ENCODE measurements at regions not wholly inside any gene's neighbourhood (a gene's known extent, or its start where the extent isn't known, plus 50 kb on each side); places are given as distances from the start of the nearest gene placed in this dataset.
"Not testable (repeated sequence)": the region's sequence is repeated elsewhere in the genome, so short reads cannot be mapped to it uniquely, and the experiment has no call there.

GRCh38 chr21:14740116-14740515 lies 194.0 kb upstream of the SAMSN1 start:
- Mint-ChIP-seq H3K36me3 (ENCODE audit: low read depth) (no peaks in the 10 kb centered on the region), H3K27me3 (no peaks in the 10 kb centered on the region), H3K27ac (no peak overlapping the region), H3K4me3 (no peak overlapping the region), H3K9me3 (peaks cover 4% of the 10 kb centered on the region), H3K4me1 (peaks cover 25% of the 10 kb centered on the region)
- TF ChIP-seq CTCF (IDR thresholded peaks at IDR 0.05) = no peak
- ChIA-PET POLR2A (no interaction called here), CTCF (no interaction called here)
- intact Hi-C loops (cut with micrococcal nuclease) = no loop called here
- no peak for DNase-seq
- ATAC-seq (ENCODE audit: low read depth) = no peak

- Mint-ChIP-seq H3K9me3 (peaks cover 4% of the 10 kb centered on the region), H3K4me1 (peaks cover 25% of the 10 kb centered on the region), H3K27me3 (no peaks in the 10 kb centered on the region), H3K36me3 (ENCODE audit: low read depth) (no peaks in the 10 kb centered on the region), H3K4me3 (no peak overlapping the region), H3K27ac (no peak overlapping the region)
- no peak for ATAC-seq (ENCODE audit: low read depth)
- TF ChIP-seq CTCF (IDR thresholded peaks at IDR 0.05) = no peak
- POLR2A ChIA-PET = no interaction called here
- CTCF ChIA-PET = no interaction called here
- intact Hi-C loops (cut with micrococcal nuclease) = loop anchor here (2.0 to 10.0 kb wide), 3 partner anchors 33 to 855 kb away; no protein-coding TSS in a partner anchor
- no peak for DNase-seq
These were observed 193.5 kb upstream of the SAMSN1 start for GRCh38 chr21:14739590-14739989.

DNA sequence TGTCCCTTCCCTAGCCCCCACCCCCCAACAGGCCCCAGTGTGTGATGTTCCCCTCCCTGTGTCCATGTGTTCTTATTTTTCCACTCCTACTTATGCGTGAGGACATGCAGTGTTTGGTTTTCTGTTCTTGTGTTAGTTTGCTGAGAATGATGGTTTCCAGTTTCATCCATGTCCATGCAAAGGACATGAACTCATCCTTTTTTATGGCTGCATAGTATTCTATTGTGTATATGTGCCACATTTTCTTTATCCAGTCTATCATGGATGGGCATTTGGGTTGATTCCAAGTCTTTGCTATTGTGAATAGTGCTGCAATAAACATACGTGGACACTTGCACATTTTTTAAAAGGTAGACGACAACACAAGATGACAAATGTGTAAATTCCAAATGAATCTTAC lies 192.5 kb upstream of the SAMSN1 start:
- H3K36me3 Mint-ChIP-seq (ENCODE audit: low read depth); H3K4me3 Mint-ChIP-seq; DNase-seq; H3K27ac Mint-ChIP-seq; H3K9me3 Mint-ChIP-seq; H3K27me3 Mint-ChIP-seq; ATAC-seq (ENCODE audit: low read depth): not testable (repeated sequence)
- intact Hi-C loops (cut with micrococcal nuclease) = loop anchor here (1.0 to 10.0 kb wide), 9 partner anchors 25 to 856 kb away; partner anchors contain the start of gene SAMSN1
- ChIA-PET POLR2A (interaction anchor here (1.0 kb wide), 1 partner anchor 24 kb away, joined by 5 read pairs; no protein-coding TSS in a partner anchor), CTCF (interaction anchor here (0.6 to 3.1 kb wide), 25 partner anchors 10 to 338 kb away, joined by 3 to 16 read pairs (median 4); no protein-coding TSS in a partner anchor)
- peaks cover 32% of the 10 kb centered on the region for H3K4me1 Mint-ChIP-seq

DNA sequence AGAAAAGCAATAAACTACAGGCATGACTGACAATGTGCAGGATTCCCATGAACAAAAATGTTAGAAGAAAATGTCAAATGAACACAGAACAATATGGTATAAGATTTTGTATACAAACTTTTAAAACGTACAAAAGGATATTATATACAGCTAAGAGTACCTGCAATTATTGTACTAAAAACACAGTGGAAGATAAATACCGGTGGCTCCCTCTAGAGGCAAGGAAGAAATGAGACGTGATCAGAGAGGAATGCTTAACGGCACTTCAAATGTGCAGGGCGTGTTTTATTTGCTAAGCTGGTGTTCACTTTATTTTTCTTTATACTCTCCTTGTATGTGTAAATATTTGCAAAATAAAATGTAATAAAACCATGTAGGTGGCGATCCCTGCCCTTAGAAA lies 191.8 kb upstream of the SAMSN1 start:
- Mint-ChIP-seq H3K4me3 (no peak overlapping the region), H3K27me3 (no peaks in the 10 kb centered on the region), H3K36me3 (ENCODE audit: low read depth) (no peaks in the 10 kb centered on the region), H3K4me1 (peaks cover 35% of the 10 kb centered on the region), H3K9me3 (no peaks in the 10 kb centered on the region), H3K27ac (no peak overlapping the region)
- peak; percentile 82 for ATAC-seq (ENCODE audit: low read depth)
- POLR2A ChIA-PET = interaction anchor here (1.0 kb wide), 1 partner anchor 25 kb away, joined by 5 read pairs; no protein-coding TSS in a partner anchor
- CTCF ChIA-PET = interaction anchor here (0.5 to 3.1 kb wide), 32 partner anchors 8 to 747 kb away, joined by 3 to 16 read pairs (median 4); no protein-coding TSS in a partner anchor
- no peak for TF ChIP-seq CTCF (IDR thresholded peaks at IDR 0.05)
- no peak for DNase-seq
- intact Hi-C loops (cut with micrococcal nuclease) = loop anchor here (1.0 to 10.0 kb wide), 11 partner anchors 25 to 857 kb away; partner anchors contain the start of gene SAMSN1

GRCh38 chr21:14737284-14737691 lies 191.2 kb upstream of the SAMSN1 start:
- ATAC-seq (ENCODE audit: low read depth) (no peak), DNase-seq (no peak)
- H3K4me1 Mint-ChIP-seq = peaks cover 35% of the 10 kb centered on the region
- no peak overlapping the region for H3K27ac Mint-ChIP-seq
- no peak overlapping the region for H3K4me3 Mint-ChIP-seq
- no peaks in the 10 kb centered on the region for H3K36me3 Mint-ChIP-seq (ENCODE audit: low read depth)
- TF ChIP-seq CTCF (IDR thresholded peaks at IDR 0.05) = no peak
- H3K27me3 Mint-ChIP-seq = no peaks in the 10 kb centered on the region
- CTCF ChIA-PET = interaction anchor here (0.5 to 3.1 kb wide), 26 partner anchors 8 to 747 kb away, joined by 3 to 16 read pairs (median 5); no protein-coding TSS in a partner anchor
- intact Hi-C loops (cut with micrococcal nuclease) = loop anchor here (2.0 to 10.0 kb wide), 4 partner anchors 120 to 858 kb away; no protein-coding TSS in a partner anchor
- no peaks in the 10 kb centered on the region for H3K9me3 Mint-ChIP-seq
- POLR2A ChIA-PET = no interaction called here

Data from activated B cell treated with CpG ODN at 0.5 μM for 24 hours (primary cell).